ENCODE measurements at regions not wholly inside any gene's neighbourhood (a gene's known extent, or its start where the extent isn't known, plus 50 kb on each side); places are given as distances from the start of the nearest gene placed in this dataset.

DNA sequence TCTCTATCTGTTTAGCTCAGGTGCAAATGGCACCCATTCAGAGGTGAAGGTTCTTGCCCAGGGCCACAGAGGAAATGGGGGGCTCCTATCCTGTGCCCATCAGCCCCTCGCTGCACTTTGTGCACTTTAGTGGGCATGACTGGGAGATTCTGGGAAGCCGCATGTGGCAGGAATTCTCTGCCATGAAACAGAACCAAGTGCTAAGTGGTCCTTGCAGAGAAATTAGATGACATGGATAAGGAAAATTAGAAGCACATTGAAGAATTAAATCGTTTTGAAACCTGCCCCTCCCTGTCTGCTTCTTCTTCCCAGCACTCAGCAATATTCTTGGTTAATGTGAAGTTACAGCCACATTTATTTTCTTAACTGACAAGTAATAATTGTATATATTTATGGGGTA lies 185.2 kb upstream of the RTL1 start:
- TF ChIP-seq, protein P1, sequence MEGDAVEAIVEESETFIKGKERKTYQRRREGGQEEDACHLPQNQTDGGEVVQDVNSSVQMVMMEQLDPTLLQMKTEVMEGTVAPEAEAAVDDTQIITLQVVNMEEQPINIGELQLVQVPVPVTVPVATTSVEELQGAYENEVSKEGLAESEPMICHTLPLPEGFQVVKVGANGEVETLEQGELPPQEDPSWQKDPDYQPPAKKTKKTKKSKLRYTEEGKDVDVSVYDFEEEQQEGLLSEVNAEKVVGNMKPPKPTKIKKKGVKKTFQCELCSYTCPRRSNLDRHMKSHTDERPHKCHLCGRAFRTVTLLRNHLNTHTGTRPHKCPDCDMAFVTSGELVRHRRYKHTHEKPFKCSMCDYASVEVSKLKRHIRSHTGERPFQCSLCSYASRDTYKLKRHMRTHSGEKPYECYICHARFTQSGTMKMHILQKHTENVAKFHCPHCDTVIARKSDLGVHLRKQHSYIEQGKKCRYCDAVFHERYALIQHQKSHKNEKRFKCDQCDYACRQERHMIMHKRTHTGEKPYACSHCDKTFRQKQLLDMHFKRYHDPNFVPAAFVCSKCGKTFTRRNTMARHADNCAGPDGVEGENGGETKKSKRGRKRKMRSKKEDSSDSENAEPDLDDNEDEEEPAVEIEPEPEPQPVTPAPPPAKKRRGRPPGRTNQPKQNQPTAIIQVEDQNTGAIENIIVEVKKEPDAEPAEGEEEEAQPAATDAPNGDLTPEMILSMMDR (IDR thresholded peaks at IDR 0.05; ENCODE audit: poor library complexity, severe bottlenecking), result no peak
- TF ChIP-seq MXI1 (conservative IDR thresholded peaks at IDR 0.05; ENCODE audit: poor library complexity, severe bottlenecking), result no peak
- no peak for TF ChIP-seq TAF1 (IDR thresholded peaks at IDR 0.05; ENCODE audit: low read depth)
- no peak for TF ChIP-seq POLR2AphosphoS5 (IDR thresholded peaks at IDR 0.05)
- TF ChIP-seq EP300 (conservative IDR thresholded peaks at IDR 0.05; ENCODE audit: poor library complexity, severe bottlenecking), result no peak
- TF ChIP-seq EZH2 (IDR thresholded peaks at IDR 0.05; ENCODE audit: borderline replicate concordance, insufficient read depth, low read length, poor library complexity, severe bottlenecking), result no peak
- TF ChIP-seq, protein P2, sequence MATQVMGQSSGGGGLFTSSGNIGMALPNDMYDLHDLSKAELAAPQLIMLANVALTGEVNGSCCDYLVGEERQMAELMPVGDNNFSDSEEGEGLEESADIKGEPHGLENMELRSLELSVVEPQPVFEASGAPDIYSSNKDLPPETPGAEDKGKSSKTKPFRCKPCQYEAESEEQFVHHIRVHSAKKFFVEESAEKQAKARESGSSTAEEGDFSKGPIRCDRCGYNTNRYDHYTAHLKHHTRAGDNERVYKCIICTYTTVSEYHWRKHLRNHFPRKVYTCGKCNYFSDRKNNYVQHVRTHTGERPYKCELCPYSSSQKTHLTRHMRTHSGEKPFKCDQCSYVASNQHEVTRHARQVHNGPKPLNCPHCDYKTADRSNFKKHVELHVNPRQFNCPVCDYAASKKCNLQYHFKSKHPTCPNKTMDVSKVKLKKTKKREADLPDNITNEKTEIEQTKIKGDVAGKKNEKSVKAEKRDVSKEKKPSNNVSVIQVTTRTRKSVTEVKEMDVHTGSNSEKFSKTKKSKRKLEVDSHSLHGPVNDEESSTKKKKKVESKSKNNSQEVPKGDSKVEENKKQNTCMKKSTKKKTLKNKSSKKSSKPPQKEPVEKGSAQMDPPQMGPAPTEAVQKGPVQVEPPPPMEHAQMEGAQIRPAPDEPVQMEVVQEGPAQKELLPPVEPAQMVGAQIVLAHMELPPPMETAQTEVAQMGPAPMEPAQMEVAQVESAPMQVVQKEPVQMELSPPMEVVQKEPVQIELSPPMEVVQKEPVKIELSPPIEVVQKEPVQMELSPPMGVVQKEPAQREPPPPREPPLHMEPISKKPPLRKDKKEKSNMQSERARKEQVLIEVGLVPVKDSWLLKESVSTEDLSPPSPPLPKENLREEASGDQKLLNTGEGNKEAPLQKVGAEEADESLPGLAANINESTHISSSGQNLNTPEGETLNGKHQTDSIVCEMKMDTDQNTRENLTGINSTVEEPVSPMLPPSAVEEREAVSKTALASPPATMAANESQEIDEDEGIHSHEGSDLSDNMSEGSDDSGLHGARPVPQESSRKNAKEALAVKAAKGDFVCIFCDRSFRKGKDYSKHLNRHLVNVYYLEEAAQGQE (IDR thresholded peaks at IDR 0.05; ENCODE audit: borderline replicate concordance), result no peak
- no peak for TF ChIP-seq SMC3 (conservative IDR thresholded peaks at IDR 0.05; ENCODE audit: poor library complexity)

Measured in neural cell (in vitro differentiated cells).